HCT116 (cell line): ENCODE measurements at regions not wholly inside any gene's neighbourhood (a gene's known extent, or its start where the extent isn't known, plus 50 kb on each side); places are given as distances from the start of the nearest gene placed in this dataset.

Source experiments
- ATAC-seq: fragments of 200-7000 bp; cut with Tn5 transposase; 2 replicates; pipeline ENCODE4 v1.9.1; 2020; ENCODE audit warnings: mild to moderate bottlenecking, moderate library complexity
- BruUV-seq: library from RNA; stranded (reverse); fragments of 400-500 nt; replicated peaks from 2 replicates; lab custom pipeline; 2021; lab: Mats Ljungman, UMichigan
- CTCF ChIA-PET: fragments of 300-600 bp; sonication (Branson Sonifier 250); formaldehyde crosslinking; loops from one replicate; lab custom pipeline; 2021; ENCODE audit warnings: antibody characterized with exemption; lab: Charles Lee
- POLR2A ChIA-PET: fragments of 300-600, 350-600 bp; sonication (Branson Sonifier 250); formaldehyde crosslinking; loops from one replicate; lab custom pipeline; 2021; ENCODE audit warnings: antibody characterized with exemption; lab: Charles Lee
- RAD21 ChIA-PET, 2 experiments: fragments of 300-600 bp; sonication (Branson Sonifier 250); formaldehyde crosslinking; loops; one replicate each; lab custom pipeline; 2023; ENCODE audit warnings: low total read pairs in 2 of 2; ENCODE audit not compliant: uncharacterized antibody in 2 of 2, unreplicated experiment in 2 of 2, low non-redundant PET in 1 of 2; lab: Charles Lee
- DNase-seq: peaks from one replicate; pipeline ENCODE4 v3.0.0-alpha.2; 2010; ENCODE audit warnings: low read depth, low spot score
- H2AFZ ChIP-seq: fragments of 200-600 bp; shearing (Covaris generic), sonication (generic); 2 replicates; pipeline ENCODE4 v1.6.1; 2017; ENCODE audit warnings: low read depth, mixed run types, mixed read lengths, antibody characterized with exemption, low read length; ENCODE audit not compliant: poor library complexity, severe bottlenecking
- H3K27ac ChIP-seq: 2 replicates; pipeline ENCODE4 v1.5.1; 2012; ENCODE audit warnings: low read depth, low read length
- H3K27me3 ChIP-seq: fragments of 200-600 bp; sonication (generic); 2 replicates; pipeline ENCODE4 v1.6.1; 2016; ENCODE audit warnings: mixed run types, low read length, mixed read lengths; ENCODE audit not compliant: insufficient read depth
- H3K36me3 ChIP-seq, 2 experiments: fragments of 200-500 bp in 1 of 2; fragments of 200-600 bp in 1 of 2; sonication (Bioruptor generic) in 1 of 2; sonication (generic) in 1 of 2; 2 replicates each; pipeline versions ENCODE4 v1.5.1 to v1.6.1; 2014 to 2016; ENCODE audit warnings: low read length in 2 of 2, inconsistent platforms in 1 of 2, mixed read lengths in 1 of 2, mixed run types in 1 of 2; ENCODE audit not compliant: insufficient read depth in 2 of 2, control insufficient read depth in 1 of 2
- H3K4me1 ChIP-seq, 2 experiments: fragments of 200-600 bp in 1 of 2; sonication (generic) in 1 of 2; 2 replicates each; pipeline versions ENCODE4 v1.5.1 to v1.6.1; 2012 to 2017; ENCODE audit warnings: low read length in 2 of 2, inconsistent platforms in 1 of 2, mild to moderate bottlenecking in 1 of 2, mixed read lengths in 1 of 2, mixed run types in 1 of 2, moderate library complexity in 1 of 2; ENCODE audit not compliant: insufficient read depth in 2 of 2, control insufficient read depth in 1 of 2
- H3K4me2 ChIP-seq: fragments of 200-600 bp; sonication (generic); 2 replicates; pipeline ENCODE4 v1.6.1; 2017; ENCODE audit warnings: mixed run types, low read length, mixed read lengths
- H3K4me3 ChIP-seq, 2 experiments: fragments of 200-600 bp in 1 of 2; sonication (generic) in 1 of 2; replicated peaks in 1 of 2; 2 replicates each; pipeline ENCODE4 v1.5.1; 2011 to 2016; ENCODE audit warnings: low read length in 2 of 2, control low read depth in 1 of 2, low read depth in 1 of 2, mild to moderate bottlenecking in 1 of 2, mixed read lengths in 1 of 2, mixed run types in 1 of 2
- H3K79me2 ChIP-seq: fragments of 200-600 bp; sonication (generic); 2 replicates; pipeline ENCODE4 v1.6.1; 2017; ENCODE audit warnings: mild to moderate bottlenecking, mixed run types, low read length, moderate library complexity, mixed read lengths; ENCODE audit not compliant: insufficient read depth
- H3K9ac ChIP-seq: fragments of 200-600 bp; sonication (generic); 2 replicates; pipeline ENCODE4 v1.6.1; 2016; ENCODE audit warnings: low read length, mixed read lengths
- H3K9me2 ChIP-seq: fragments of 200-600 bp; sonication (generic), shearing (Covaris generic); 2 replicates; pipeline ENCODE4 v1.6.1; 2017; ENCODE audit warnings: mixed run types, mild to moderate bottlenecking, moderate library complexity; ENCODE audit not compliant: insufficient read depth
- H3K9me3 ChIP-seq, 2 experiments: fragments of 200-500 bp in 1 of 2; fragments of 200-600 bp in 1 of 2; sonication (Bioruptor generic) in 1 of 2; sonication (generic) in 1 of 2; 2 replicates each; pipeline ENCODE4 v1.6.1; 2014 to 2017; ENCODE audit warnings: low read length in 2 of 2, mixed read lengths in 2 of 2, inconsistent platforms in 1 of 2, low read depth in 1 of 2, mild to moderate bottlenecking in 1 of 2, mixed run types in 1 of 2, moderate library complexity in 1 of 2; ENCODE audit not compliant: control insufficient read depth in 1 of 2, insufficient read depth in 1 of 2
- H4K20me1 ChIP-seq: fragments of 200-600 bp; sonication (generic), shearing (Covaris generic); 2 replicates; pipeline ENCODE4 v1.6.1; 2017; ENCODE audit warnings: mixed run types, mild to moderate bottlenecking, moderate library complexity; ENCODE audit not compliant: insufficient read depth
- CBX3 ChIP-seq: IDR thresholded peaks from 2 replicates; pipeline ENCODE4 v1.6.1; 2012; ENCODE audit warnings: low read depth
- CEBPB ChIP-seq: IDR thresholded peaks from 2 replicates; pipeline ENCODE4 v1.6.1; 2012; ENCODE audit warnings: low read depth
- CTCF ChIP-seq, 3 experiments: fragments of 200-600 bp in 1 of 3; sonication (generic) in 1 of 3; IDR thresholded peaks in 2 of 3; conservative IDR thresholded peaks in 1 of 3; 2 replicates each; pipeline ENCODE4 v1.5.1; 2012 to 2017; ENCODE audit warnings: low read depth in 2 of 3, low read length in 2 of 3, antibody characterized with exemption in 1 of 3, borderline replicate concordance in 1 of 3, control low read depth in 1 of 3, mild to moderate bottlenecking in 1 of 3, mixed read lengths in 1 of 3, mixed run types in 1 of 3, moderate library complexity in 1 of 3; ENCODE audit not compliant: insufficient read depth in 1 of 3
- ELF1 ChIP-seq: IDR thresholded peaks from 2 replicates; pipeline ENCODE4 v1.6.1; 2012; ENCODE audit warnings: low read depth, borderline replicate concordance
- EZH2 ChIP-seq: fragments of 200-600 bp; sonication (generic); IDR thresholded peaks from 2 replicates; pipeline ENCODE4 v1.6.1; 2017; ENCODE audit warnings: antibody characterized with exemption, mixed run types
- EZH2phosphoT487 ChIP-seq: fragments of 200-600 bp; IDR thresholded peaks from 2 replicates; pipeline ENCODE4 v1.6.1; 2018; ENCODE audit warnings: antibody characterized with exemption, borderline replicate concordance
- FOSL1 ChIP-seq: IDR thresholded peaks from 2 replicates; pipeline ENCODE4 v1.6.1; 2012; ENCODE audit warnings: low read depth
- JUND ChIP-seq: IDR thresholded peaks from 2 replicates; pipeline ENCODE4 v1.6.1; 2012
- POLR2AphosphoS5 ChIP-seq: IDR thresholded peaks from 2 replicates; pipeline ENCODE4 v1.6.1; 2011; ENCODE audit warnings: mild to moderate bottlenecking, low read depth, low read length, moderate library complexity
- RAD21 ChIP-seq: IDR thresholded peaks from 2 replicates; pipeline ENCODE4 v1.6.1; 2012; ENCODE audit warnings: low read depth, mild to moderate bottlenecking
- SIN3A ChIP-seq: IDR thresholded peaks from 2 replicates; pipeline ENCODE4 v1.6.1; 2012; ENCODE audit warnings: low read depth
- SP1 ChIP-seq: IDR thresholded peaks from 2 replicates; pipeline ENCODE4 v1.6.1; 2012; ENCODE audit warnings: low read depth
- SRF ChIP-seq: IDR thresholded peaks from 2 replicates; pipeline ENCODE4 v1.6.1; 2012; ENCODE audit warnings: low read depth
- YY1 ChIP-seq: IDR thresholded peaks from 2 replicates; pipeline ENCODE4 v1.6.1; 2011; ENCODE audit warnings: low read length, low read depth, moderate library complexity, mild to moderate bottlenecking; ENCODE audit not compliant: insufficient replicate concordance; ENCODE audit errors: extremely low read depth
- ZBTB33 ChIP-seq: IDR thresholded peaks from 2 replicates; pipeline ENCODE4 v1.6.1; 2011; ENCODE audit warnings: mild to moderate bottlenecking, low read length, moderate library complexity; ENCODE audit not compliant: insufficient replicate concordance; ENCODE audit errors: extremely low read depth
- ZFX ChIP-seq: fragments of 450-650 bp; IDR thresholded peaks from 2 replicates; pipeline ENCODE4 v1.6.1; 2017
- ZNF274 ChIP-seq: fragments of 200-500 bp; sonication (Bioruptor generic); IDR thresholded peaks from 2 replicates; pipeline ENCODE4 v1.6.1; 2014; ENCODE audit warnings: mild to moderate bottlenecking, low read depth, low read length, inconsistent platforms
- intact Hi-C: fragments of 100-400 bp; cut with micrococcal nuclease; formaldehyde crosslinking; loops from 2 replicates; pipeline ENCODE4 v1.10.0; 2022
- TF ChIP-seq, protein P1 (sequence below): IDR thresholded peaks from 2 replicates; pipeline ENCODE4 v1.6.1; 2012; ENCODE audit warnings: low read depth
- TF ChIP-seq, protein P2 (sequence below): IDR thresholded peaks from 2 replicates; pipeline ENCODE4 v1.6.1; 2012
- TF ChIP-seq, protein P3 (sequence below): IDR thresholded peaks from 2 replicates; pipeline ENCODE4 v1.6.1; 2012

- no peak overlapping the region for H3K4me2 ChIP-seq
- H3K79me2 ChIP-seq, result no peaks in the 10 kb centered on the region
- no peak overlapping the region for H3K9ac ChIP-seq
- intact Hi-C loops, result no loop called here
- ChIA-PET RAD21 (no interaction called here), CTCF (no interaction called here), POLR2A (no interaction called here)
- peaks cover 11 to 22% of the 10 kb centered on the region in 2 experiments; a peak in 2 of 4 replicates for H3K9me3 ChIP-seq
- no peak for ATAC-seq
- TF ChIP-seq, protein P1, sequence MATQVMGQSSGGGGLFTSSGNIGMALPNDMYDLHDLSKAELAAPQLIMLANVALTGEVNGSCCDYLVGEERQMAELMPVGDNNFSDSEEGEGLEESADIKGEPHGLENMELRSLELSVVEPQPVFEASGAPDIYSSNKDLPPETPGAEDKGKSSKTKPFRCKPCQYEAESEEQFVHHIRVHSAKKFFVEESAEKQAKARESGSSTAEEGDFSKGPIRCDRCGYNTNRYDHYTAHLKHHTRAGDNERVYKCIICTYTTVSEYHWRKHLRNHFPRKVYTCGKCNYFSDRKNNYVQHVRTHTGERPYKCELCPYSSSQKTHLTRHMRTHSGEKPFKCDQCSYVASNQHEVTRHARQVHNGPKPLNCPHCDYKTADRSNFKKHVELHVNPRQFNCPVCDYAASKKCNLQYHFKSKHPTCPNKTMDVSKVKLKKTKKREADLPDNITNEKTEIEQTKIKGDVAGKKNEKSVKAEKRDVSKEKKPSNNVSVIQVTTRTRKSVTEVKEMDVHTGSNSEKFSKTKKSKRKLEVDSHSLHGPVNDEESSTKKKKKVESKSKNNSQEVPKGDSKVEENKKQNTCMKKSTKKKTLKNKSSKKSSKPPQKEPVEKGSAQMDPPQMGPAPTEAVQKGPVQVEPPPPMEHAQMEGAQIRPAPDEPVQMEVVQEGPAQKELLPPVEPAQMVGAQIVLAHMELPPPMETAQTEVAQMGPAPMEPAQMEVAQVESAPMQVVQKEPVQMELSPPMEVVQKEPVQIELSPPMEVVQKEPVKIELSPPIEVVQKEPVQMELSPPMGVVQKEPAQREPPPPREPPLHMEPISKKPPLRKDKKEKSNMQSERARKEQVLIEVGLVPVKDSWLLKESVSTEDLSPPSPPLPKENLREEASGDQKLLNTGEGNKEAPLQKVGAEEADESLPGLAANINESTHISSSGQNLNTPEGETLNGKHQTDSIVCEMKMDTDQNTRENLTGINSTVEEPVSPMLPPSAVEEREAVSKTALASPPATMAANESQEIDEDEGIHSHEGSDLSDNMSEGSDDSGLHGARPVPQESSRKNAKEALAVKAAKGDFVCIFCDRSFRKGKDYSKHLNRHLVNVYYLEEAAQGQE, result no peak
- TF ChIP-seq FOSL1 (no peak), SRF (no peak), CBX3 (no peak), ZFX (no peak), CEBPB (no peak), CTCF (IDR thresholded peaks at IDR 0.05 in 2 of 3, conservative IDR thresholded peaks at IDR 0.05 in 1 of 3; ENCODE audit: borderline replicate concordance in 1 of 3, insufficient read depth in 1 of 3, low read depth in 2 of 3, low read length in 2 of 3) (no peak), SIN3A (no peak), SP1 (no peak), YY1 (no peak), POLR2AphosphoS5 (no peak), RAD21 (no peak), EZH2 (no peak), ELF1 (no peak), JUND (no peak), EZH2phosphoT487 (no peak), ZBTB33 (no peak), ZNF274 (no peak)
- TF ChIP-seq, protein P2, sequence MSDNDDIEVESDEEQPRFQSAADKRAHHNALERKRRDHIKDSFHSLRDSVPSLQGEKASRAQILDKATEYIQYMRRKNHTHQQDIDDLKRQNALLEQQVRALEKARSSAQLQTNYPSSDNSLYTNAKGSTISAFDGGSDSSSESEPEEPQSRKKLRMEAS, result no peak
- TF ChIP-seq, protein P3, sequence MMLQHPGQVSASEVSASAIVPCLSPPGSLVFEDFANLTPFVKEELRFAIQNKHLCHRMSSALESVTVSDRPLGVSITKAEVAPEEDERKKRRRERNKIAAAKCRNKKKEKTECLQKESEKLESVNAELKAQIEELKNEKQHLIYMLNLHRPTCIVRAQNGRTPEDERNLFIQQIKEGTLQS, result no peak
- no peak overlapping the region for H3K27ac ChIP-seq
- H3K9me2 ChIP-seq, result no peaks in the 10 kb centered on the region
- no peaks in the 10 kb centered on the region for H3K27me3 ChIP-seq
- BruUV-seq, result no TSS peak
- no peak overlapping the region for H3K4me3 ChIP-seq
- H4K20me1 ChIP-seq, result no peaks in the 10 kb centered on the region
- H2AFZ ChIP-seq, result no peak overlapping the region
- no peaks in the 10 kb centered on the region for H3K4me1 ChIP-seq
- no peak for DNase-seq
- no peaks in the 10 kb centered on the region for H3K36me3 ChIP-seq
These were observed 365.2 kb downstream of the AKAIN1 start for GRCh38 chr18:4831791-4832375.
